ENCODE measurements at regions not wholly inside any gene's neighbourhood (a gene's known extent, or its start where the extent isn't known, plus 50 kb on each side); places are given as distances from the start of the nearest gene placed in this dataset.

GRCh38 chr20:6269168-6269873 lies 146.5 kb upstream of the FERMT1 start:
- TF ChIP-seq, protein P1, sequence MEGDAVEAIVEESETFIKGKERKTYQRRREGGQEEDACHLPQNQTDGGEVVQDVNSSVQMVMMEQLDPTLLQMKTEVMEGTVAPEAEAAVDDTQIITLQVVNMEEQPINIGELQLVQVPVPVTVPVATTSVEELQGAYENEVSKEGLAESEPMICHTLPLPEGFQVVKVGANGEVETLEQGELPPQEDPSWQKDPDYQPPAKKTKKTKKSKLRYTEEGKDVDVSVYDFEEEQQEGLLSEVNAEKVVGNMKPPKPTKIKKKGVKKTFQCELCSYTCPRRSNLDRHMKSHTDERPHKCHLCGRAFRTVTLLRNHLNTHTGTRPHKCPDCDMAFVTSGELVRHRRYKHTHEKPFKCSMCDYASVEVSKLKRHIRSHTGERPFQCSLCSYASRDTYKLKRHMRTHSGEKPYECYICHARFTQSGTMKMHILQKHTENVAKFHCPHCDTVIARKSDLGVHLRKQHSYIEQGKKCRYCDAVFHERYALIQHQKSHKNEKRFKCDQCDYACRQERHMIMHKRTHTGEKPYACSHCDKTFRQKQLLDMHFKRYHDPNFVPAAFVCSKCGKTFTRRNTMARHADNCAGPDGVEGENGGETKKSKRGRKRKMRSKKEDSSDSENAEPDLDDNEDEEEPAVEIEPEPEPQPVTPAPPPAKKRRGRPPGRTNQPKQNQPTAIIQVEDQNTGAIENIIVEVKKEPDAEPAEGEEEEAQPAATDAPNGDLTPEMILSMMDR (IDR thresholded peaks at IDR 0.05; ENCODE audit: poor library complexity, severe bottlenecking): no peak
- peak; percentile 29; the same call in 1 of the 3 replicates for ATAC-seq (ENCODE audit: low read depth)
- H3K9me3 ChIP-seq (ENCODE audit: severe bottlenecking): no peaks in the 10 kb centered on the region
- H3K4me3 ChIP-seq (ENCODE audit: severe bottlenecking): no peak overlapping the region
- H3K4me1 ChIP-seq (ENCODE audit: insufficient read depth, poor library complexity, severe bottlenecking): peaks cover 4% of the 10 kb centered on the region
- DNase-seq (ENCODE audit: low spot score): no peak
- no peaks in the 10 kb centered on the region for H3K36me3 ChIP-seq (ENCODE audit: low read depth)
- H3K27ac ChIP-seq (ENCODE audit: poor library complexity, severe bottlenecking): no peak overlapping the region
- no peaks in the 10 kb centered on the region for H3K27me3 ChIP-seq (ENCODE audit: insufficient read depth, poor library complexity, severe bottlenecking)

DNA sequence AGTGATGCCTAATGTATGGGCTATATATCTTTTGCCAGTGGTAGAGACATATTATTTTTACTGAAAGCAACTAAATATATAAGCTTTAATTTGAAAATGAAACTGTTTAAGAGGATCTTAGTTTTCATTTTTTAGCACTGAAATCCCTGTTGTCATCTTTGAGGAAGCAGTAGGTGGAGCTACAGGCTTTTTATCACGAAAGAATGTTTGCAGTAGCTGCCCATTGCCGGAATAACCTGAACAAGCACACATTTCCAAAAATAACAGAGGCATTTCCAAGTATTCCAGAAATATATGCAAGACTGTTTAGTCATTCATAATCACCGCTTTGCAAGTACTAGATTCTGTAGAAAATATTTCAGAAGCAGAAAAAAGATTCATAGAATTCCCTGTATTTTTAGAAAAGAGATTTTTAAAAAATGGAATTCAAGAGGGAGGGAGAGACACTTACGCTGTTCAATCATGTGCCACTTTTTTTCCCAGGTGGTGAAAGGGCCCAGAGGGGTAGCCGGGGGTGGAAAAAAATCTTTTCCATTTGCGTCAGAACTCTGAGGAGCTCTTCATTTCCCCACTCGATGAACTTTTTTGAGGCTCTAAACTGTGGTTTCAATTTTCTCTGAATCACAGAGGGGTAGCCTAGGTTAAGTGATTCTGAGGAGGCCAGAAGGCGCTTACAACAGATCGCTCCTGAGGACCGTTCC lies 142.5 kb upstream of the FERMT1 start:
- Histone ChIP-seq H3K4me3 (ENCODE audit: severe bottlenecking) (peak overlapping the region; percentile 4), H3K27me3 (ENCODE audit: insufficient read depth, poor library complexity, severe bottlenecking) (no peaks in the 10 kb centered on the region), H3K27ac (ENCODE audit: poor library complexity, severe bottlenecking) (no peak overlapping the region), H3K36me3 (ENCODE audit: low read depth) (no peaks in the 10 kb centered on the region), H3K4me1 (ENCODE audit: insufficient read depth, poor library complexity, severe bottlenecking) (peaks cover 4% of the 10 kb centered on the region), H3K9me3 (ENCODE audit: severe bottlenecking) (no peaks in the 10 kb centered on the region)
- DNase-seq (ENCODE audit: low spot score): no peak
- TF ChIP-seq, protein P1 (IDR thresholded peaks at IDR 0.05; ENCODE audit: poor library complexity, severe bottlenecking): peak; percentile 92
- ATAC-seq (ENCODE audit: low read depth): peak; percentile 66; the same call in 2 of the 3 replicates

DNA sequence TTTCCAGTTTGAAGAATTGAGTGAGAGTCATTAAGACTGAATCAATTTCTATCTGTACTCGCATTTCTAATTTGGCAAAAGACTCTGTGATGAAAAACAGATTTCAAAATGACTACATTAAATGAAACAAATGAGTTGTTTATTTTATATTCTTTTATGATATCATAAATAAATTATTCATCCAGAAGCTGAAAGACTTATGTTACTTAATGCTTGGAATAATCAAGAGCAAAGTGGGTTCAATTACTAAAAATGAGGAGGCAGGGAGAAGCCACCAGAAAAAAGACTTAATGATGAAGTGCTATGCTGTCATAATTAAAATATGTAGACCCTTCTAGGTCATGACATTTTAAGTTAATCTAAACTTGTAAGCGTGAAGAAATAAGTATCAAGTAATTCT lies 130.6 kb upstream of the FERMT1 start:
- H3K36me3 ChIP-seq (ENCODE audit: low read depth): no peaks in the 10 kb centered on the region
- DNase-seq (ENCODE audit: low spot score): no peak
- TF ChIP-seq, protein P1 (IDR thresholded peaks at IDR 0.05; ENCODE audit: poor library complexity, severe bottlenecking): no peak
- no peak overlapping the region for H3K27ac ChIP-seq (ENCODE audit: poor library complexity, severe bottlenecking)
- no peak overlapping the region for H3K4me3 ChIP-seq (ENCODE audit: severe bottlenecking)
- no peaks in the 10 kb centered on the region for H3K4me1 ChIP-seq (ENCODE audit: insufficient read depth, poor library complexity, severe bottlenecking)
- no peak for ATAC-seq (ENCODE audit: low read depth)
- H3K27me3 ChIP-seq (ENCODE audit: insufficient read depth, poor library complexity, severe bottlenecking): no peaks in the 10 kb centered on the region
- no peaks in the 10 kb centered on the region for H3K9me3 ChIP-seq (ENCODE audit: severe bottlenecking)

GRCh38 chr20:6245436-6245835 lies 122.6 kb upstream of the FERMT1 start:
- no peaks in the 10 kb centered on the region for H3K27me3 ChIP-seq (ENCODE audit: insufficient read depth, poor library complexity, severe bottlenecking)
- no peaks in the 10 kb centered on the region for H3K9me3 ChIP-seq (ENCODE audit: severe bottlenecking)
- TF ChIP-seq, protein P1 (IDR thresholded peaks at IDR 0.05; ENCODE audit: poor library complexity, severe bottlenecking): no peak
- no peak overlapping the region for H3K4me3 ChIP-seq (ENCODE audit: severe bottlenecking)
- H3K4me1 ChIP-seq (ENCODE audit: insufficient read depth, poor library complexity, severe bottlenecking): no peaks in the 10 kb centered on the region
- no peak for DNase-seq (ENCODE audit: low spot score)
- H3K36me3 ChIP-seq (ENCODE audit: low read depth): no peaks in the 10 kb centered on the region
- H3K27ac ChIP-seq (ENCODE audit: poor library complexity, severe bottlenecking): no peak overlapping the region
- ATAC-seq (ENCODE audit: low read depth): no peak

DNA sequence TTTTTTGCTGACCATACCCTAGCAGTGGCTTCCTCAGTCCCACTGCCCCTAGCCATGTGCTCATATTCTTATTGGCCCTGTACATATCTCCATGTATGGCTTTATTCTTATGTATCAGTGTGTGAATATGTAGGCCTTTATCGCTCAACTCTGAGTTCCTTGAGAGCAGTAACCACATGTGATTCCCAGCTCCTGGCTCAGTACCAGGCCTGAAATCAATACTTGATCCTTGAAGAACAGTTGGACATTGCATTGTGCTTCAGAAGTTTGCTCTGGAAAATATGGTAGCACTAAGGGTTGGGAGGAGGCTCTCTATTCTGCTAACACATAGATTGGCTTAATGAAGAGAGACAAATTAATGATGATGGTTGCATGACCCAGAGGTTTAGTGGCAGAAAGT lies 118.8 kb upstream of the FERMT1 start:
- DNase-seq (ENCODE audit: low spot score) (no peak), ATAC-seq (ENCODE audit: low read depth) (no peak)
- Histone ChIP-seq H3K27me3 (ENCODE audit: insufficient read depth, poor library complexity, severe bottlenecking) (peaks cover 5% of the 10 kb centered on the region), H3K9me3 (ENCODE audit: severe bottlenecking) (no peaks in the 10 kb centered on the region), H3K4me1 (ENCODE audit: insufficient read depth, poor library complexity, severe bottlenecking) (no peaks in the 10 kb centered on the region), H3K36me3 (ENCODE audit: low read depth) (no peaks in the 10 kb centered on the region), H3K4me3 (ENCODE audit: severe bottlenecking) (no peak overlapping the region), H3K27ac (ENCODE audit: poor library complexity, severe bottlenecking) (no peak overlapping the region)
- TF ChIP-seq, protein P1 (IDR thresholded peaks at IDR 0.05; ENCODE audit: poor library complexity, severe bottlenecking): no peak

All from RWPE2 (cell line).